Stimulated activated naive B cell treated with anti-CD40 and anti-IgM and Interleukin-4, amounts not matched to agents 10 μg/mL and 1 μg/mL and 100 μg/mL, for 72 hours (primary cell): ENCODE measurements at regions not wholly inside any gene's neighbourhood (a gene's known extent, or its start where the extent isn't known, plus 50 kb on each side); places are given as distances from the start of the nearest gene placed in this dataset.
A peak's percentile ranks its signal among the peaks of the same experiment; 100 is the strongest.

Experiments
- ATAC-seq, 2 donors: fragments of 150-1000 bp; cut with Tn5 transposase; replicated peaks; 2 replicates each; pipeline ENCODE4 v1.10.0; 2021; ENCODE audit warnings: moderate library complexity in 1 of 2
- DNase-seq: peaks from one replicate; pipeline ENCODE4 v3.0.0; 2021
- H3K27ac Mint-ChIP-seq: one replicate; pipeline ENCODE4 v1.8.0; 2022; ENCODE audit warnings: mild to moderate bottlenecking, mixed read lengths
- H3K27me3 Mint-ChIP-seq, 2 donors: one replicate each; pipeline ENCODE4 v1.8.0; 2022; ENCODE audit warnings: mixed read lengths in 2 of 2
- H3K36me3 Mint-ChIP-seq, 2 donors: one replicate each; pipeline ENCODE4 v1.8.0; 2022; ENCODE audit warnings: mixed read lengths in 2 of 2, mild to moderate bottlenecking in 1 of 2
- H3K4me1 Mint-ChIP-seq, 2 donors: one replicate each; pipeline ENCODE4 v1.8.0; 2022; ENCODE audit warnings: mixed read lengths in 2 of 2, mild to moderate bottlenecking in 1 of 2
- H3K4me3 Mint-ChIP-seq, 2 donors: one replicate each; pipeline ENCODE4 v1.8.0; 2022; ENCODE audit warnings: mild to moderate bottlenecking in 2 of 2, mixed read lengths in 2 of 2, moderate library complexity in 1 of 2
- H3K9me3 Mint-ChIP-seq, 2 donors: one replicate each; pipeline ENCODE4 v1.8.0; 2022; ENCODE audit warnings: mixed read lengths in 2 of 2, mild to moderate bottlenecking in 1 of 2

GRCh38 chr13:106689906-106690305 is 122.0 kb upstream of the ARGLU1 start:
- H3K27ac Mint-ChIP-seq, result no peak overlapping the region
- H3K27me3 Mint-ChIP-seq, result no peaks in the 10 kb centered on the region
- DNase-seq (no peak), ATAC-seq (no peak)
- H3K4me3 Mint-ChIP-seq, result no peak overlapping the region
- no peaks in the 10 kb centered on the region for H3K4me1 Mint-ChIP-seq
- H3K9me3 Mint-ChIP-seq, result no peaks in the 10 kb centered on the region
- H3K36me3 Mint-ChIP-seq, result no peaks in the 10 kb centered on the region

- no peaks in the 10 kb centered on the region for H3K27me3 Mint-ChIP-seq
- ATAC-seq, result no peak
- H3K9me3 Mint-ChIP-seq, result no peaks in the 10 kb centered on the region
- H3K27ac Mint-ChIP-seq, result no peak overlapping the region
- no peak for DNase-seq
- H3K36me3 Mint-ChIP-seq, result no peaks in the 10 kb centered on the region
- H3K4me3 Mint-ChIP-seq, result no peak overlapping the region
- no peaks in the 10 kb centered on the region for H3K4me1 Mint-ChIP-seq
Measured at GRCh38 chr13:106688940-106689339, 121.0 kb upstream of the ARGLU1 start.

- H3K36me3 Mint-ChIP-seq, result no peaks in the 10 kb centered on the region
- no peak overlapping the region for H3K4me3 Mint-ChIP-seq
Measured at GRCh38 chr13:106686163-106686562, 118.2 kb upstream of the ARGLU1 start.

GRCh38 chr13:106685143-106685542 is 117.2 kb upstream of the ARGLU1 start:
- Mint-ChIP-seq H3K27ac (no peak overlapping the region), H3K9me3 (no peaks in the 10 kb centered on the region), H3K36me3 (no peaks in the 10 kb centered on the region), H3K4me1 (peaks cover 8 to 33% of the 10 kb centered on the region in 2 donors), H3K27me3 (peaks cover 0 to 4% of the 10 kb centered on the region in 2 donors), H3K4me3 (no peak overlapping the region)
- DNase-seq, result no peak
- no peak for ATAC-seq

More at GRCh38 chr13:106686163-106686562, 118.2 kb upstream of the ARGLU1 start:
- Mint-ChIP-seq H3K27me3 (peaks cover 0 to 4% of the 10 kb centered on the region in 2 donors), H3K4me1 (peaks cover 5 to 22% of the 10 kb centered on the region in 2 donors), H3K27ac (no peak overlapping the region), H3K9me3 (no peaks in the 10 kb centered on the region)
- no peak for DNase-seq
- no peak for ATAC-seq

- Mint-ChIP-seq H3K27me3 (peaks cover 0 to 4% of the 10 kb centered on the region in 2 donors), H3K4me3 (no peak overlapping the region), H3K27ac (no peak overlapping the region), H3K4me1 (peaks cover 8 to 35% of the 10 kb centered on the region in 2 donors), H3K36me3 (no peaks in the 10 kb centered on the region), H3K9me3 (no peaks in the 10 kb centered on the region)
- ATAC-seq (peak in 1 of 2 donors; percentile 20), DNase-seq (no peak)
Measured at GRCh38 chr13:106683918-106684317, 116.0 kb upstream of the ARGLU1 start.

- no peak for ATAC-seq
- H3K27ac Mint-ChIP-seq, result no peak overlapping the region
Measured at GRCh38 chr13:106683179-106683578, 115.2 kb upstream of the ARGLU1 start.

GRCh38 chr13:106681997-106682396 is 114.1 kb upstream of the ARGLU1 start:
- no peak overlapping the region for H3K27ac Mint-ChIP-seq
- no peaks in the 10 kb centered on the region for H3K9me3 Mint-ChIP-seq
- H3K4me3 Mint-ChIP-seq, result no peak overlapping the region
- DNase-seq (no peak), ATAC-seq (no peak)
- H3K36me3 Mint-ChIP-seq, result no peaks in the 10 kb centered on the region
- H3K4me1 Mint-ChIP-seq, result peaks cover 8 to 35% of the 10 kb centered on the region in 2 donors
- peaks cover 0 to 4% of the 10 kb centered on the region in 2 donors for H3K27me3 Mint-ChIP-seq

More at GRCh38 chr13:106683179-106683578, 115.2 kb upstream of the ARGLU1 start:
- Mint-ChIP-seq H3K4me1 (peaks cover 8 to 35% of the 10 kb centered on the region in 2 donors), H3K9me3 (no peaks in the 10 kb centered on the region), H3K36me3 (no peaks in the 10 kb centered on the region), H3K27me3 (peaks cover 0 to 4% of the 10 kb centered on the region in 2 donors), H3K4me3 (peak overlapping the region; percentile 2 to 33)
- no peak for DNase-seq

GRCh38 chr13:106681536-106681935 is 113.6 kb upstream of the ARGLU1 start:
- no peaks in the 10 kb centered on the region for H3K9me3 Mint-ChIP-seq
- no peak overlapping the region for H3K4me3 Mint-ChIP-seq
- no peak overlapping the region for H3K27ac Mint-ChIP-seq
- no peaks in the 10 kb centered on the region for H3K36me3 Mint-ChIP-seq
- peaks cover 8 to 35% of the 10 kb centered on the region in 2 donors for H3K4me1 Mint-ChIP-seq
- H3K27me3 Mint-ChIP-seq, result peaks cover 0 to 4% of the 10 kb centered on the region in 2 donors
- ATAC-seq, result no peak
- no peak for DNase-seq

GRCh38 chr13:106680796-106681472 is 113.0 kb upstream of the ARGLU1 start:
- Mint-ChIP-seq H3K27ac (no peak overlapping the region), H3K4me1 (peaks cover 8 to 35% of the 10 kb centered on the region in 2 donors), H3K27me3 (peaks cover 0 to 4% of the 10 kb centered on the region in 2 donors)

GRCh38 chr13:106678646-106679418 is 110.9 kb upstream of the ARGLU1 start:
- no peak overlapping the region for H3K4me3 Mint-ChIP-seq
- no peaks in the 10 kb centered on the region for H3K9me3 Mint-ChIP-seq
- peaks cover 0 to 4% of the 10 kb centered on the region in 2 donors for H3K27me3 Mint-ChIP-seq
- ATAC-seq, result no peak
- H3K27ac Mint-ChIP-seq, result no peak overlapping the region
- no peak for DNase-seq
- peaks cover 8 to 34% of the 10 kb centered on the region in 2 donors for H3K4me1 Mint-ChIP-seq
- no peaks in the 10 kb centered on the region for H3K36me3 Mint-ChIP-seq

More at GRCh38 chr13:106680796-106681472, 113.0 kb upstream of the ARGLU1 start:
- H3K4me3 Mint-ChIP-seq, result no peak overlapping the region
- ATAC-seq, result no peak
- H3K9me3 Mint-ChIP-seq, result no peaks in the 10 kb centered on the region
- H3K36me3 Mint-ChIP-seq, result no peaks in the 10 kb centered on the region
- DNase-seq, result no peak

- Mint-ChIP-seq H3K36me3 (no peaks in the 10 kb centered on the region), H3K4me1 (peaks cover 0 to 4% of the 10 kb centered on the region in 2 donors), H3K4me3 (no peak overlapping the region), H3K9me3 (no peaks in the 10 kb centered on the region), H3K27ac (no peak overlapping the region), H3K27me3 (no peaks in the 10 kb centered on the region)
- no peak for ATAC-seq
- no peak for DNase-seq
Measured at GRCh38 chr13:106675311-106675710, 107.4 kb upstream of the ARGLU1 start.

GRCh38 chr13:106660746-106661625 is 93.0 kb upstream of the ARGLU1 start:
- Mint-ChIP-seq H3K27me3 (peaks cover 0 to 3% of the 10 kb centered on the region in 2 donors), H3K4me1 (peaks cover 2 to 13% of the 10 kb centered on the region in 2 donors), H3K9me3 (no peaks in the 10 kb centered on the region), H3K27ac (no peak overlapping the region), H3K4me3 (no peak overlapping the region), H3K36me3 (no peaks in the 10 kb centered on the region)
- DNase-seq, result no peak
- ATAC-seq, result no peak

- Mint-ChIP-seq H3K4me3 (no peak overlapping the region), H3K27ac (no peak overlapping the region), H3K9me3 (no peaks in the 10 kb centered on the region), H3K4me1 (peaks cover 2 to 16% of the 10 kb centered on the region in 2 donors), H3K27me3 (no peaks in the 10 kb centered on the region), H3K36me3 (no peaks in the 10 kb centered on the region)
- ATAC-seq (no peak), DNase-seq (no peak)
Measured at GRCh38 chr13:106657104-106657503, 89.2 kb upstream of the ARGLU1 start.

GRCh38 chr13:106656186-106656585 is 88.2 kb upstream of the ARGLU1 start:
- Mint-ChIP-seq H3K36me3 (no peaks in the 10 kb centered on the region), H3K27me3 (no peaks in the 10 kb centered on the region), H3K9me3 (no peaks in the 10 kb centered on the region), H3K27ac (no peak overlapping the region), H3K4me1 (peaks cover 2 to 16% of the 10 kb centered on the region in 2 donors), H3K4me3 (no peak overlapping the region)
- DNase-seq (no peak), ATAC-seq (no peak)
